Suprapubic skin (tissue), 4 donors: ENCODE measurements at regions not wholly inside any gene's neighbourhood (a gene's known extent, or its start where the extent isn't known, plus 50 kb on each side); places are given as distances from the start of the nearest gene placed in this dataset.

Source experiments
- DNase-seq, 2 donors: peaks; one replicate each; pipeline ENCODE4 v3.0.0-alpha.2; 2019; ENCODE audit warnings: low spot score in 2 of 2
- H3K27ac ChIP-seq: fragments of 200-600 bp; sonication (generic); one replicate; pipeline ENCODE4 v1.5.1; 2019
- H3K27me3 ChIP-seq: fragments of 200-600 bp; sonication (generic); one replicate; pipeline ENCODE4 v1.5.1; 2019
- H3K36me3 ChIP-seq: fragments of 200-600 bp; sonication (generic); one replicate; pipeline ENCODE4 v1.5.1; 2019
- H3K4me1 ChIP-seq: fragments of 200-600 bp; sonication (generic); one replicate; pipeline ENCODE4 v1.5.1; 2019
- H3K4me3 ChIP-seq: fragments of 200-600 bp; sonication (generic); one replicate; pipeline ENCODE4 v1.5.1; 2019; ENCODE audit warnings: mild to moderate bottlenecking
- H3K9me3 ChIP-seq: fragments of 200-600 bp; sonication (generic); one replicate; pipeline ENCODE4 v1.5.1; 2019
- EP300 ChIP-seq: sonication (generic); formaldehyde crosslinking; IDR thresholded peaks from one replicate; pipeline ENCODE4 v1.6.1; 2017; ENCODE audit warnings: antibody characterized with exemption
- POLR2A ChIP-seq, 2 donors: fragments of 450-650 bp; IDR thresholded peaks; one replicate each; pipeline ENCODE4 v1.6.1; 2017; ENCODE audit warnings: antibody characterized with exemption in 2 of 2, mild to moderate bottlenecking in 2 of 2, moderate library complexity in 2 of 2
- POLR2AphosphoS5 ChIP-seq, 3 donors: sonication (generic); formaldehyde crosslinking; IDR thresholded peaks; one replicate each; pipeline ENCODE4 v1.6.1; 2017; ENCODE audit warnings: antibody characterized with exemption in 3 of 3
- WGBS: methylation state at CpG from one replicate; pipeline ENCODE4 v1.1.5; 2018; 5-methylcytosine and 5-hydroxymethylcytosine counted together
- TF ChIP-seq, protein P1 (sequence below), 2 donors: fragments of 200-600 bp in 1 of 2; fragments of 450-650 bp in 1 of 2; sonication (generic) in 1 of 2; IDR thresholded peaks; one replicate each; pipeline ENCODE4 v1.5.1; 2016 to 2019; ENCODE audit warnings: antibody characterized with exemption in 2 of 2, mild to moderate bottlenecking in 1 of 2, moderate library complexity in 1 of 2

DNA sequence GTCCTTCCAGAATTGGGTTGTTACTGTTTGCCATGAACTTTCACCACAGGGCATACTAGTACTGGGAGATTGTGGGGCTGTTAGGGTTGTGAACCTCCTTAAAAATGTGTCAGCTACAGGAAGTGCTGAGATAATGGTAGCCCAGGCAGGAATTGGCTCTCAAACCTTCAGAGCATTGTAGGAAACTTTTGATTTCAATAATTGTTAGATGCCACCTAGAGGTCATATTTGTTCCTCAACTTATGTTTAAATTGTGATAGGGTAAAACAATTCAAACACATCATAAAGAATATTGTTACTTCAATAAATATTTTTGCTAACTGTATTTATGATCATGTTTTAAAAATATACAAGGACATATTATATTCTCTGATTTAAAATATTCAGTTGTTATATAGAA lies 594.6 kb downstream of the ADCYAP1 start:
- no peak overlapping the region for H3K4me3 ChIP-seq
- H3K36me3 ChIP-seq = no peaks in the 10 kb centered on the region
- H3K4me1 ChIP-seq = no peaks in the 10 kb centered on the region
- TF ChIP-seq EP300 (no peak), POLR2A (IDR thresholded peaks at IDR 0.05) (no peak), POLR2AphosphoS5 (IDR thresholded peaks at IDR 0.05) (no peak)
- TF ChIP-seq, protein P1, sequence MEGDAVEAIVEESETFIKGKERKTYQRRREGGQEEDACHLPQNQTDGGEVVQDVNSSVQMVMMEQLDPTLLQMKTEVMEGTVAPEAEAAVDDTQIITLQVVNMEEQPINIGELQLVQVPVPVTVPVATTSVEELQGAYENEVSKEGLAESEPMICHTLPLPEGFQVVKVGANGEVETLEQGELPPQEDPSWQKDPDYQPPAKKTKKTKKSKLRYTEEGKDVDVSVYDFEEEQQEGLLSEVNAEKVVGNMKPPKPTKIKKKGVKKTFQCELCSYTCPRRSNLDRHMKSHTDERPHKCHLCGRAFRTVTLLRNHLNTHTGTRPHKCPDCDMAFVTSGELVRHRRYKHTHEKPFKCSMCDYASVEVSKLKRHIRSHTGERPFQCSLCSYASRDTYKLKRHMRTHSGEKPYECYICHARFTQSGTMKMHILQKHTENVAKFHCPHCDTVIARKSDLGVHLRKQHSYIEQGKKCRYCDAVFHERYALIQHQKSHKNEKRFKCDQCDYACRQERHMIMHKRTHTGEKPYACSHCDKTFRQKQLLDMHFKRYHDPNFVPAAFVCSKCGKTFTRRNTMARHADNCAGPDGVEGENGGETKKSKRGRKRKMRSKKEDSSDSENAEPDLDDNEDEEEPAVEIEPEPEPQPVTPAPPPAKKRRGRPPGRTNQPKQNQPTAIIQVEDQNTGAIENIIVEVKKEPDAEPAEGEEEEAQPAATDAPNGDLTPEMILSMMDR (IDR thresholded peaks at IDR 0.05) = no peak
- no peak for DNase-seq
- no peak overlapping the region for H3K27ac ChIP-seq
- H3K27me3 ChIP-seq = no peaks in the 10 kb centered on the region
- H3K9me3 ChIP-seq = peaks cover 4% of the 10 kb centered on the region

- no peaks in the 10 kb centered on the region for H3K27me3 ChIP-seq
- no peaks in the 10 kb centered on the region for H3K4me1 ChIP-seq
- H3K4me3 ChIP-seq = no peak overlapping the region
- TF ChIP-seq POLR2AphosphoS5 (IDR thresholded peaks at IDR 0.05) (no peak), POLR2A (IDR thresholded peaks at IDR 0.05) (no peak), EP300 (no peak)
- TF ChIP-seq, protein P1 (IDR thresholded peaks at IDR 0.05) = no peak
- no peak overlapping the region for H3K27ac ChIP-seq
- WGBS = 93% methylated on average over 4 of the region's 4 CpGs
- DNase-seq = no peak
- H3K36me3 ChIP-seq = no peaks in the 10 kb centered on the region
- no peaks in the 10 kb centered on the region for H3K9me3 ChIP-seq
These were observed 599.2 kb downstream of the ADCYAP1 start for GRCh38 chr18:1503847-1504246.

GRCh38 chr18:1505856-1506255 lies 601.2 kb downstream of the ADCYAP1 start:
- no peaks in the 10 kb centered on the region for H3K9me3 ChIP-seq
- H3K4me1 ChIP-seq = no peaks in the 10 kb centered on the region
- TF ChIP-seq POLR2A (IDR thresholded peaks at IDR 0.05) = no peak
- no peak for TF ChIP-seq EP300
- TF ChIP-seq, protein P1 (IDR thresholded peaks at IDR 0.05) = no peak
- no peak for TF ChIP-seq POLR2AphosphoS5 (IDR thresholded peaks at IDR 0.05)
- no peaks in the 10 kb centered on the region for H3K36me3 ChIP-seq
- no peak overlapping the region for H3K27ac ChIP-seq
- no peak overlapping the region for H3K4me3 ChIP-seq
- no peak for DNase-seq
- 44% methylated on average over 1 of the region's 1 CpG for WGBS
- no peaks in the 10 kb centered on the region for H3K27me3 ChIP-seq

DNA sequence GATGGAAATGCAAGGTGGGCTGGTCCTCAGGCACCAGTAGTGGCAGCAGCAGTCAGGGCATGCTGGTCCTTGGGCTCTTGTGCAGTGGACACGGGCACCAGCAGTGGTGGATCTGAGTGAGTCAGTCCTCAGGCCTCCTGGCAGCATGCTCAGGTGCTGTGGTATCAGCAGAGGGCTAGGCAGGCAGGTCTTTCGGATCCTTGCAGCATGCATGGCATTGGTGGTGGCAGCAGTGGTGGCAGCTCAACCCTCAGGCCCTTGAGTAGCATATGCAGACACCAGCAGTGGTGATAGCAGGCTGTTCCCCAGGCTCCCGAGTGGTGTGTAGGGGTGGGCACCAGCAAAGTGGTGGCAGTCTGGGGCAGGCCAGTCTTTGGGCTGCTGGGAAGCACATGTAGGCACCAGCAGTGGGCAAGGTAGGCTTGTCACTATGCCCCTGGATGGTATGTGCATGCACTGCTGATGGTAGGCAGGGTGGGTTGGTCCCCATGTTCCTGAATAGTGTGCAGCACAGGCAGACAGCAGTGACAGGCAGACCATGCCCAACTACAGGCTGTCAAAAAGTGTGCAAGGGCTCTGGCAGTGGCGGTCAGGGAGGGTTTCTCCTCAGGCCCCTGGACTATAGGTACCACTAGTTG lies 606.0 kb downstream of the ADCYAP1 start:
- TF ChIP-seq EP300 = no peak
- TF ChIP-seq POLR2A (IDR thresholded peaks at IDR 0.05) = no peak
- TF ChIP-seq POLR2AphosphoS5 (IDR thresholded peaks at IDR 0.05) = no peak
- TF ChIP-seq, protein P1 (IDR thresholded peaks at IDR 0.05) = no peak
- Histone ChIP-seq H3K36me3 (no peaks in the 10 kb centered on the region), H3K9me3 (no peaks in the 10 kb centered on the region), H3K4me3 (no peak overlapping the region), H3K27me3 (no peaks in the 10 kb centered on the region), H3K27ac (no peak overlapping the region), H3K4me1 (no peaks in the 10 kb centered on the region)
- WGBS = 94% methylated on average over 3 of the region's 4 CpGs
- no peak for DNase-seq

- no peak for DNase-seq
- no peak overlapping the region for H3K4me3 ChIP-seq
- H3K4me1 ChIP-seq = no peaks in the 10 kb centered on the region
- H3K36me3 ChIP-seq = no peaks in the 10 kb centered on the region
- 53% methylated on average over 5 of the region's 7 CpGs for WGBS
- H3K27me3 ChIP-seq = no peaks in the 10 kb centered on the region
- TF ChIP-seq, protein P1 (IDR thresholded peaks at IDR 0.05) = no peak
- TF ChIP-seq EP300 (no peak), POLR2AphosphoS5 (IDR thresholded peaks at IDR 0.05) (no peak), POLR2A (IDR thresholded peaks at IDR 0.05) (no peak)
- H3K27ac ChIP-seq = no peak overlapping the region
- H3K9me3 ChIP-seq = no peaks in the 10 kb centered on the region
These were observed 607.1 kb downstream of the ADCYAP1 start for GRCh38 chr18:1511619-1512311.
